ENCODE measurements at regions not wholly inside any gene's neighbourhood (a gene's known extent, or its start where the extent isn't known, plus 50 kb on each side); places are given as distances from the start of the nearest gene placed in this dataset.

DNA sequence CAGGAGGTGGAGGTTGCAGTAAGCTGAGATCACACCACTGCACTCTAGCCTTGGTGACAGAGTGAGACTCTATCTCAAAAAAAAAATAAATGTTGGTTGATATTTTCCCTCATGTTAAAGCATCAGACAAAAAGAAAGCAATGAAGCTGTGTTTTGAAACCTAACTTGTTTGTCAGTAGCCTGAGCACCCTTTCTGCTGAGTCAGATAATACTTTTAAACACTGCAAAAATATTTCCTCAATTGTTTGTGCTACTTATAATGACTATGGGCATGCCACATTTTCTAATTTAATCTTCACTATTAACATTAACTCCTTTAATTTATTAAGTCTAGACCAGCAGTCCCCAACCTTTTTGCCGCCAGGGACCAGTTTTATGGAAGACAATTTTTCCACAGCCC, 236.3 kb upstream of the AGAP1 start:
- H3K4me1 Mint-ChIP-seq: no peaks in the 10 kb centered on the region
- H3K9me3 Mint-ChIP-seq: no peaks in the 10 kb centered on the region
- no peak for DNase-seq
- no peak overlapping the region for H3K27ac Mint-ChIP-seq
- H3K36me3 Mint-ChIP-seq (ENCODE audit: low read depth): no peaks in the 10 kb centered on the region
- H3K4me3 Mint-ChIP-seq: no peak overlapping the region
- intact Hi-C loops (cut with micrococcal nuclease): no loop called here
- H3K27me3 Mint-ChIP-seq: peaks cover 23% of the 10 kb centered on the region

DNA sequence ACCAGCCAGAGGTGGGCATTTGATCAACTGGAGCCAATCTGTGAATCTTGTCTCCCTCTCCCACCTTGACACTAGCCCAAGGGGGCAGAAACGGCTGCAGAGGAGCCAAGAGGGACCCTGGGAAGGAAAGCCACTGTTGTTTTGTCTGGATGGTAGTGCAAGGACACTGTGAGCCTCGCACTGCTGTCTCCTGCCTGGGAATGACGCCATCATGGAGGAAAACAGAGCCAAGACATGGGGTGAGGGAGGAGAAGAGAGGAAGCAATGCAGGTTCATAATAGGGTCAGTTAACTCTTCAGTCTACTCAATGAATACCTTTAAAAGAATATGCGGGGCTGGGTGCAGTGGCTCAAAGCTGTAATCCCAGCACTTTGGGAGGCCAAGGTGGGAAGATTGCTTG, 231.1 kb upstream of the AGAP1 start:
- H3K9me3 Mint-ChIP-seq: no peaks in the 10 kb centered on the region

DNA sequence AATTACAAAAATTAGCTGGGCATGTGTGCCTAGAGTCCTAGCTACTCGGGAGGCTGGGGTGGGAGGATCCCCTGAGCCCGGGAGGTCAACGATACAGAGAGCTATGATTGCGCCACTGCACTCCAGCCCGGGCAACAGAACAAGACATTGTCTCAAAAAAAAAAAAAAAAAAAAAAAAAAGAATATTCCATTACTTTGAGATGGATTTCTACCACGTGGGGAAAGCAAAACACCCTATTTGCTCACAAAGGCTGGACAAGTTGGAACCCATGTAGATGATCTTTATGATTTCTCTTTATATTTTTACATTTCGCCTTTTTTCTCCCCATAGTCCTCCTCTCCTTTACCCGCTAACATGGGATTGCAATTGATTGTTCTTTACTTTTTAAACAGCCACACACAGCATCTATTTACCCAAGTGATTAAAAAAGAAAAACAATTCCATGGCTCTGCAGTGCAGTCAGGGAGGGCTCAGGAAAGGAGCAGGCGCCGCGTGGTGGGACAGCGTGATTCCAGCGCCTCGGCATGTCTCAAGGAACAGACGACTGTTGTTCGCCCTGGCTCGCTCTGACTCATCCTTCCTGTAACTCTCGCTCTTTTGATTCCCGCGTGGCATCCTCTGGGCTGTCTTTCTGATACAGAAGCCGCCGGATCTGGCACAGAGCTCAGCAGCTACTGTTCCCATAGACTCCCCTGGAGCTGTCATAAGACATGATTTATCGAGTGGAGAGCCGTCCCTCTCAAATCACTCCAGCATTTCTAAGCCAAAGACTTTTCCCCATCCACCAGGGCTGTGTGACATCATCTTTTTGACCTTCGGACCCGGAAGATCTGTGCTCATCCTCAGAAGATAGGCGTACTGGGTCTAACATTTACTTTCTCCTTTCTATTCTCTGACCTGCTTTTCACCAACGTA, 230.4 kb upstream of the AGAP1 start:
- H3K27me3 Mint-ChIP-seq: peaks cover 42% of the 10 kb centered on the region
- intact Hi-C loops (cut with micrococcal nuclease): no loop called here

More for the DNA sequence above, 231.1 kb upstream of the AGAP1 start:
- no peak overlapping the region for H3K4me3 Mint-ChIP-seq
- peaks cover 37% of the 10 kb centered on the region for H3K27me3 Mint-ChIP-seq
- H3K36me3 Mint-ChIP-seq (ENCODE audit: low read depth): no peaks in the 10 kb centered on the region
- intact Hi-C loops (cut with micrococcal nuclease): no loop called here
- no peak for DNase-seq
- no peak overlapping the region for H3K27ac Mint-ChIP-seq
- no peaks in the 10 kb centered on the region for H3K4me1 Mint-ChIP-seq

DNA sequence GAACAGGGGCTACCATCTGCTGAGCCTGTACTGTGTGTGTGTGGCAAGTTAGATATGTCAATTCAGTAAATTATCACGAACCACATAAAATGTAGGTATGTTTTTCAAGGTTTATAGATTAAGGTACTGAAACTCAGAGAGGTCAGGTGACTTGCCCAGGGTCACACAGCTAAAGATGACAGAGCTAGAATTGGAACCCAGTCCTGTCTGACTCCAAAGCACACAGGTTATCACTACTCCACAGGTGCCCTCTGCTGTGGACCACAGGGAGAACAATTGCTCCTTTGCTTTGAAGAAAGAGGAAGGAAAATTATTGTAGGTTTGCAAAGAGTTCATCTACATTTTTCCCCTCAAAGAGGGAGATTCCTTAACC, 229.7 kb upstream of the AGAP1 start:
- Mint-ChIP-seq H3K9me3 (no peaks in the 10 kb centered on the region), H3K4me3 (no peak overlapping the region), H3K27me3 (peaks cover 45% of the 10 kb centered on the region), H3K27ac (no peak overlapping the region), H3K4me1 (no peaks in the 10 kb centered on the region), H3K36me3 (ENCODE audit: low read depth) (no peaks in the 10 kb centered on the region)
- no peak for DNase-seq
- intact Hi-C loops (cut with micrococcal nuclease): no loop called here

More for the DNA sequence above, 230.4 kb upstream of the AGAP1 start:
- H3K4me1 Mint-ChIP-seq: no peaks in the 10 kb centered on the region
- no peak overlapping the region for H3K27ac Mint-ChIP-seq
- no peaks in the 10 kb centered on the region for H3K36me3 Mint-ChIP-seq (ENCODE audit: low read depth)
- H3K4me3 Mint-ChIP-seq: no peak overlapping the region
- no peaks in the 10 kb centered on the region for H3K9me3 Mint-ChIP-seq
- DNase-seq: no peak

DNA sequence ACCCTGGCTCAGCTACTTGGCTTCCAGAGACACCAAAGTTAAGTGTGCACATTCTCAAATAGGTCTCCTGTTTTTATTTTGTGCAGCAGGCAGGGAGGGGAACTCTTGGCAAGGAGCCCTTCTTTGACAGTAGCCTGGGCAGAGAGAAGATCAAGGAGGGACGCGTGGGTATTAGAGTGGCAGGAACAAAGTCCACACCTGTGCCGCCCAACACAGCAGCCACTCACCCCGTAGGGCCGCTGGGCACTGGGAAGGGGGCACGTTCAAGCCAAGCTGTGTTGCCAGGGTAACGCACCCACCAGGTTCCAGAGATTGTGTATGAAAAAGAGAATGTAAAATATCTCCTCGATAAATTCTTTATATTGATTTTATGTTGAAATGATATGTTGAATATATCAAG, 229.3 kb upstream of the AGAP1 start:
- no peak for DNase-seq
- no peak overlapping the region for H3K27ac Mint-ChIP-seq
- intact Hi-C loops (cut with micrococcal nuclease): no loop called here
- peaks cover 49% of the 10 kb centered on the region for H3K27me3 Mint-ChIP-seq
- H3K4me3 Mint-ChIP-seq: no peak overlapping the region
- no peaks in the 10 kb centered on the region for H3K9me3 Mint-ChIP-seq
- no peaks in the 10 kb centered on the region for H3K36me3 Mint-ChIP-seq (ENCODE audit: low read depth)
- no peaks in the 10 kb centered on the region for H3K4me1 Mint-ChIP-seq

DNA sequence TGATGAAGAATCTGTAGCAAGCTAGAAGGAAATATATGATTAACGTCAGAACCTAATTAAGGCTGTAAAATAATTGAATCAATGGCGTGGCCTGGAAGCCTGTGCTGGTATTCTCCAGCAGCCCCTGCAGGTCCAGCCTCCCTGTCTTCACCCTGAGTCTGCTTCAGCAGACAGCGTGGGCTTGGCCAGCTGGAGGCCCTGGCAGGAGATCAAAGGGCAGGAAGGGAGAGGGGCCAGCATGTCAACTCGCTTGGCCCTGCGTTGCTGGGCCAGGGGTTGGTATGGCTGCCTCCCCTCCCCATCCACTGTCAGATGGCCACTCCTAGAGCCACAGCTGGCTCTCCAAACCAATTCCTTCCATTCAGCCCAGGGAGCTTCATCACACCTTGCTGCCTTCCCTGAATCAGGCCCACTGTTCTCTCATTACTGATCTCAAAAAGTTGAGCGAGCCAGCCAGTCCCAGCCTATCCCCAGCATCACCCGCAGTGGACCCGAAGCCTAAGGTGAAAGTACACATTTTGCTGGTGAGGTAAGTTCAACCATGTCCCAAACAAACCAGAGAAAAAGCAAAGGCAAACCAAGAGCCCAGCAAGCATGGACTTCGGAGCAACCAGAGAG, 228.4 kb upstream of the AGAP1 start:
- intact Hi-C loops (cut with micrococcal nuclease): no loop called here
- Mint-ChIP-seq H3K27me3 (peaks cover 56% of the 10 kb centered on the region), H3K4me1 (peaks cover 1% of the 10 kb centered on the region), H3K36me3 (ENCODE audit: low read depth) (no peaks in the 10 kb centered on the region), H3K27ac (no peak overlapping the region), H3K9me3 (no peaks in the 10 kb centered on the region), H3K4me3 (no peak overlapping the region)
- no peak for DNase-seq

DNA sequence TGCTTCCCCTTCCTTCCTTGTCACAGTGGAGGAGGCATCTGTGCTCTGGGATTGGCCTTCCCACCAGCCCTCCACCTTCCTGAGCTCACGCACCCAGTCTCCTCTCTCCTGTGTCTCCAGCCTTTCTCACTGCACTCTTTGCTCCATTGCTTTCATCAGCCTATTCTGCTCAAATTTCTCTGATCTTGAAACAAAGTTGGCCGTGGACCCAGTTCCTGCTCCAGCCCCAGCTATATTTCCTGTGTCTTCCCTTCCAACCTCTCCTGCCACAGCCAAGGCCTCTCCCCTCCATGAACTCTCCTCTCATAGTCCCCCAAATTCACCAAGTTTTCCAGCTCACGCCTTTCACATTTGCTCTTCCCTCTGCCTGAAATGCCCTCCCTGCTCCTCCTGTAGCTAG, 226.6 kb upstream of the AGAP1 start:
- intact Hi-C loops (cut with micrococcal nuclease): no loop called here
- no peak overlapping the region for H3K27ac Mint-ChIP-seq
- no peaks in the 10 kb centered on the region for H3K36me3 Mint-ChIP-seq (ENCODE audit: low read depth)

DNA sequence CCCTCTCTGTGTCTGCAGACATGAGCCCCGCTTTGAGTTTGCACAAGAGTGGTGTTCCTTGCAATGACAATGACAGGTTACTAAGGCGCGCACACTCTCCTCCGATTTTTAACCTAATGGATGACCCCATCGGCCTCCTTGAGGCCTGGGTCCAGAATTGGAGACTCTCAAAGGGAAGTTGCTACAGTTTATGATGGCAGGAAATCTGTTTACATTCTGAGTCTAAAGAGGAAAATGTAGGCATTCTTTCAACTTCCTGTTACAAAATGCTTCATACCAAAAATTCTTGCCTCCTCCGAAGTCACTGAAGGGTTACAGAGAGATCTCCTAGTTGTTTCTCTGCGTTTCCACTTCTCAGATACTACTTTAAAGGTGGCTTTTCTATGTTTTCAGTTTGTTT, 225.3 kb upstream of the AGAP1 start:
- intact Hi-C loops (cut with micrococcal nuclease): no loop called here
- no peaks in the 10 kb centered on the region for H3K9me3 Mint-ChIP-seq
- H3K4me3 Mint-ChIP-seq: no peak overlapping the region
- H3K36me3 Mint-ChIP-seq (ENCODE audit: low read depth): no peaks in the 10 kb centered on the region
- H3K27ac Mint-ChIP-seq: no peak overlapping the region
- H3K4me1 Mint-ChIP-seq: peaks cover 7% of the 10 kb centered on the region
- no peak for DNase-seq
- peaks cover 58% of the 10 kb centered on the region for H3K27me3 Mint-ChIP-seq

More for the DNA sequence above, 226.6 kb upstream of the AGAP1 start:
- DNase-seq: no peak
- peaks cover 7% of the 10 kb centered on the region for H3K4me1 Mint-ChIP-seq
- H3K4me3 Mint-ChIP-seq: no peak overlapping the region
- no peaks in the 10 kb centered on the region for H3K9me3 Mint-ChIP-seq
- H3K27me3 Mint-ChIP-seq: peaks cover 58% of the 10 kb centered on the region

DNA sequence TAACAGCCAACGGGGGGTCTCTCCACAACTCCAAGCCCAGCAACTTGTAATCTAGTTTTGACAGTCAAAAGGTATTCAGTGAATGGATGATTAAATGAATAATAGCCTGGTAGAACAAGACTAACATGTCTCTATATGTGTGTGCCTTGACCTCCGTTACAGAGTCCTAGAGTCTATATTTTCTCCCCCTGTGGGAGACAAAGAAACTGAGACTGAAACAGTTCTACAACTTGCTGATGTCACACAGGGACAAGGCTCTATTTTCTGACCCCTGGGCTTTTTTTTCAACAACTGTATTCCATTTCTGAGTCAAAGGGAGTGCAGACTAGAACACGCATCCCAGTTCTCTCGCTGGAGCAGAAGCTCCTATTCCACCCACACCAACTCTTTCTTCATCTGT, 223.6 kb upstream of the AGAP1 start:
- Mint-ChIP-seq H3K4me1 (peaks cover 7% of the 10 kb centered on the region), H3K36me3 (ENCODE audit: low read depth) (no peaks in the 10 kb centered on the region), H3K9me3 (no peaks in the 10 kb centered on the region), H3K27me3 (peaks cover 57% of the 10 kb centered on the region), H3K4me3 (no peak overlapping the region), H3K27ac (no peak overlapping the region)
- intact Hi-C loops (cut with micrococcal nuclease): no loop called here
- DNase-seq: no peak

DNA sequence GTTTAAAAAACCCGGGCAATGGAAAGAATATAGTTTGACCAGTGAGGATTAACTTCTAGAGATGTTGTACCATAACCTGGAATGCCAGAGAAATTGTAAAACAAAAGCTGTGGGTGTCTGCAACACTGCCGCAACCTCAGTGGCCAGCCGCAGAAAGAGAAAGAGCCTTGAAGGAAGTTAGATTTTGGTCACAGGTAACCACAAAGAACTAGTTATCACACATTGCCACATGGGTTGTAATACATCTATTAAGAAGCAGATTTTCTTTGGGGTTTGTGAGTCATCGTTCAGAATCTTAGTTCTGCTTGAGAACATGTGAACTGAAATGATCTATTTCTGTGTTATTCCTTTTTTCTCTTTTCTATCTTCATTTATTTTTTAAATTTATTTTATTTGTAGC, 222.9 kb upstream of the AGAP1 start:
- Mint-ChIP-seq H3K4me1 (peaks cover 7% of the 10 kb centered on the region), H3K9me3 (peaks cover 2% of the 10 kb centered on the region), H3K27me3 (peaks cover 56% of the 10 kb centered on the region), H3K27ac (peak overlapping the region; percentile 67), H3K4me3 (no peak overlapping the region), H3K36me3 (ENCODE audit: low read depth) (no peaks in the 10 kb centered on the region)
- DNase-seq: peak; percentile 77
- intact Hi-C loops (cut with micrococcal nuclease): no loop called here

DNA sequence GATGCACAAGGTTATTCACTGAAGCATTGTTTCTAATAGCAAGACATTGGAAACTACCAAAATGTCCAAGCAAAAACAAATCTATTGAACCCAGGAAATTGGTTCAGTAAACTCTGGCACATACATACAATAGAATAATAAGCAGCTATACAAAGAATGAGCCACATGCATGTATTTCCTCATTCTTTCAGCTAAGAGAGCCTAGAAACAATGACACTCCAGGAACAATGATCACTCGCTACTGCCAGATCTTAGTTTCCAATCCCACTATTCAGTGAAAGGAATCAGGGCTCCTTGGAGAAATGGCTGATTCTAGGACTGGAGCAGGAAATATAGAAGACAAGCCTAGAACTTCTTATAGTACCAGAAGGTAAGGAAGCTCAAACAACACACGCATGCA, 221.9 kb upstream of the AGAP1 start:
- Mint-ChIP-seq H3K27me3 (peaks cover 57% of the 10 kb centered on the region), H3K36me3 (ENCODE audit: low read depth) (no peaks in the 10 kb centered on the region), H3K4me3 (no peak overlapping the region), H3K27ac (no peak overlapping the region), H3K4me1 (peaks cover 7% of the 10 kb centered on the region), H3K9me3 (peaks cover 4% of the 10 kb centered on the region)
- no peak for DNase-seq
- intact Hi-C loops (cut with micrococcal nuclease): no loop called here

DNA sequence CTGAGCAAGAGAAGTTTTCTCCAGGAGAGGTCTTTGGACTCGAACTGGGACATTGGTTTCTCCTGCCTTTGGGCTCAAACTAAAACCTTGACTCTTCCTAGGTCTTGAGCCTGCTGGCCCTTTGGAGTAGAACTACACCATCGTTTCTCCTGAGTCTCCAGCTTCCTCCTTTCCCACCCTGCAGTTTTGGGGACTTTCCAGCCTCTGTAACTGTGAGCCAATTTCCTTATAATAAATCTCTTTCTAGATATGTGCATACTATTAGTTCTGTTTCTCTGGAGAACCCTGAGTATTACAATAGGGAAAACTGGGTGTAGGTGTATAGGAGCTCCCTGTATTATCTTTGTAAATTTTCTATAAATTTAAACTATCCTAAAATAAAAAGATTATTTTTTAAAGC, 219.8 kb upstream of the AGAP1 start:
- Mint-ChIP-seq H3K27me3 (peaks cover 42% of the 10 kb centered on the region), H3K36me3 (ENCODE audit: low read depth) (no peaks in the 10 kb centered on the region), H3K4me3 (no peak overlapping the region), H3K4me1 (peaks cover 7% of the 10 kb centered on the region), H3K9me3 (peaks cover 4% of the 10 kb centered on the region), H3K27ac (no peak overlapping the region)
- intact Hi-C loops (cut with micrococcal nuclease): no loop called here
- no peak for DNase-seq

DNA sequence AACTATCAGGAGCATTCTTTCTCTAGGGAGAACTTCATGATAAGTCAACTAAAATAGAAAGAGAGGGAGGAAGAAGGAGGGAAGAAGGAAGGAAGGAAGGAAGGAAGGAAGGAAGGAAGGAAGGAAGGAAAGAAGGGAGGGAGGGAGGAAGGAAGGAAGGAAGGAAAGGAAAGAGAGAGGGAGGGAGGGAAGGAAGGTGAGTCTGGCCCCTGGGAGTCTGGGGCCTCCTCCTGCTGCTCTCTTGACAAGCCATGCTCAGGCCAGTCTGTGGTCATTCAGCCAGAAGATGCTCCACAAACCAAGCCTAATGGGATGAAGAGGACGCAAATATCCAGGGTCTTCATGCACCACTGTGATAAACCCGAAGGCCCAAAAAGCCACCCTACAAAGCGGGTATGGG, 216.4 kb upstream of the AGAP1 start:
- Mint-ChIP-seq H3K4me1 (no peaks in the 10 kb centered on the region), H3K9me3 (peaks cover 4% of the 10 kb centered on the region), H3K4me3 (no peak overlapping the region), H3K36me3 (ENCODE audit: low read depth) (no peaks in the 10 kb centered on the region), H3K27ac (no peak overlapping the region), H3K27me3 (peaks cover 22% of the 10 kb centered on the region)
- intact Hi-C loops (cut with micrococcal nuclease): no loop called here
- DNase-seq: no peak

DNA sequence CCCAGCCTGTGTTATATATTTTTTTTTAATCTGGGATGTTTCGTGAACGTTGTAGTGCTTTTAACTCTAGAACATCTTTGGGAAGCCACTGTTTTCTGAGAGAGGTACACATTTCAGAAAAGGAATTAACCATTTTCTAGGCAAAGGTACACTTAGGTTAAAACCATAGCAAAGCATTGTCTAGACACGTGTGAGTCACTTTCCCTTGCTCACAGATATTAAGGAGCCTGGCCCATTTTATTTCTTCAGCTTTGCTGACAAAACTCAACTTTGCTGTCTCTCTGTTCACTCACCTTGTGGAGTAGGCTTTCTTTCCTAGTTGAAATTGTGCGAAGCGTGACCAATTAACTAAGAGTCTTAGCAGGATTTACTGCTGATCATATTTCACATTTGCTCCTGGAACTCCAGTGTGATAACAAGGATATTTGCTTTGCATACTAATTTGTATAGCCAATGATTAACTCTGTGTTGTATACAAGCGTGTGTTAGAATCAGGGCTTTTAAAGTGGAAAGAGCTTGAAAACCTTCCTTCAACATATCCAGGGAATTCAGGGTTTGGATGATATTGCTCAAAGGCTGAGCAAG, 215.0 kb upstream of the AGAP1 start:
- no peak for DNase-seq
- Mint-ChIP-seq H3K4me3 (no peak overlapping the region), H3K27ac (no peak overlapping the region), H3K27me3 (peaks cover 22% of the 10 kb centered on the region), H3K4me1 (no peaks in the 10 kb centered on the region), H3K9me3 (peaks cover 4% of the 10 kb centered on the region), H3K36me3 (ENCODE audit: low read depth) (no peaks in the 10 kb centered on the region)
- intact Hi-C loops (cut with micrococcal nuclease): no loop called here

Measured in activated CD4-positive, alpha-beta T cell treated with anti-CD3 and anti-CD28 coated beads, Interleukin-2, amount 10 ng/mL, durations not matched to agents 24 days and 14 days (primary cell).